HG02642 (cell line): ENCODE measurements at regions not wholly inside any gene's neighbourhood (a gene's known extent, or its start where the extent isn't known, plus 50 kb on each side); places are given as distances from the start of the nearest gene placed in this dataset.
"Not testable (repeated sequence)": the region's sequence is repeated elsewhere in the genome, so short reads cannot be mapped to it uniquely, and the experiment has no call there.

ENCODE experiments used
- ATAC-seq: cut with Tn5 transposase; IDR thresholded peaks from one replicate; pipeline ENCODE4 v1.9.1; 2021; ENCODE audit warnings: mild to moderate bottlenecking; ENCODE audit not compliant: unreplicated experiment, poor library complexity

GRCh38 chr7:121531175-121532070 lies 135.3 kb upstream of the FAM3C start:
- ATAC-seq, result no peak

GRCh38 chr7:121530227-121531174 lies 134.4 kb upstream of the FAM3C start:
- peak; percentile 99 for ATAC-seq

GRCh38 chr7:121529003-121529402 lies 132.9 kb upstream of the FAM3C start:
- no peak for ATAC-seq

GRCh38 chr7:121526210-121526609 lies 130.1 kb upstream of the FAM3C start:
- ATAC-seq, result not testable (repeated sequence)

- ATAC-seq, result no peak
Measured at GRCh38 chr7:121525155-121525819, 129.2 kb upstream of the FAM3C start.

GRCh38 chr7:121521711-121522400 lies 125.7 kb upstream of the FAM3C start:
- no peak for ATAC-seq

GRCh38 chr7:121520911-121521310 lies 124.8 kb upstream of the FAM3C start:
- ATAC-seq, result no peak

- peak; percentile 77 for ATAC-seq
Measured at GRCh38 chr7:121519548-121520521, 123.7 kb upstream of the FAM3C start.

GRCh38 chr7:121517591-121517990 lies 121.5 kb upstream of the FAM3C start:
- ATAC-seq, result no peak

- ATAC-seq, result no peak
Measured at GRCh38 chr7:121516821-121517220, 120.7 kb upstream of the FAM3C start.

GRCh38 chr7:121515630-121516401 lies 119.7 kb upstream of the FAM3C start:
- no peak for ATAC-seq

GRCh38 chr7:121515229-121515628 lies 119.1 kb upstream of the FAM3C start:
- no peak for ATAC-seq

- ATAC-seq, result no peak
Measured at GRCh38 chr7:121513105-121513504, 117.0 kb upstream of the FAM3C start.

GRCh38 chr7:121510858-121511482 lies 114.9 kb upstream of the FAM3C start:
- no peak for ATAC-seq

- no peak for ATAC-seq
Measured at GRCh38 chr7:121510302-121510701, 114.2 kb upstream of the FAM3C start.

GRCh38 chr7:121505540-121506182 lies 109.6 kb upstream of the FAM3C start:
- ATAC-seq, result no peak

GRCh38 chr7:121505021-121505420 lies 108.9 kb upstream of the FAM3C start:
- no peak for ATAC-seq
